HEK293 (cell line): ENCODE measurements at regions not wholly inside any gene's neighbourhood (a gene's known extent, or its start where the extent isn't known, plus 50 kb on each side); places are given as distances from the start of the nearest gene placed in this dataset.

Experiments used
- CTCF ChIP-seq: fragments of 450-650 bp; formaldehyde crosslinking; IDR thresholded peaks from 2 replicates; pipeline ENCODE4 v1.5.1; 2016; ENCODE audit warnings: missing biosample characterization, missing genetic modification characterization
- PRDM1 ChIP-seq: fragments of 450-650 bp; formaldehyde crosslinking; IDR thresholded peaks from 2 replicates; pipeline ENCODE4; 2016; ENCODE audit warnings: missing biosample characterization, missing genetic modification characterization
- REST ChIP-seq: fragments of 450-650 bp; formaldehyde crosslinking; IDR thresholded peaks from 2 replicates; pipeline ENCODE4 v1.5.1; 2016; ENCODE audit warnings: missing biosample characterization, missing genetic modification characterization
- ZNF133 ChIP-seq: fragments of 450-650 bp; formaldehyde crosslinking; IDR thresholded peaks from 2 replicates; pipeline ENCODE4 v1.5.1; 2016; ENCODE audit warnings: missing biosample characterization, missing genetic modification characterization

DNA sequence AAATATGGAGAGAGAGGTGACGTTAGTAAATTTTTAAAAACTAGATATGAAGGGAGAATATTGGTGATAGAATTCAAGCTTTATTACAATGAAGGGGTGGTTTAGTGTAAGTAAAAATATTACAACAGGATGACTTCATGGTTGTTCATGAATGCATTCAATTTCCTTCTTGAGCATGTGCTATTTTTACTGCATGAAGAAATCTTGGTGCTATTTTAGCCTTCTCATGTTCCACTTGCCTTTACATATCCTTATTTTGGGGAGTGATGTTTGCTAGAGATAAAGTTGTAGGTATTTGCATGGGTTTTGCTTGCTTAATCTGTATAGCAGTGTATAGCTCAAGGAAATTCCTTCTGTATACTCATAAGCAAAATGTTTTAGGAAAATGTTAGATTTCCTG is 195.0 kb upstream of the MMADHC start:
- TF ChIP-seq ZNF133 (tag by site-specific recombination) (no peak), CTCF (tag by site-specific recombination) (no peak), PRDM1 (tag by site-specific recombination) (no peak), REST (tag by site-specific recombination) (no peak)
